ENCODE measurements at regions not wholly inside any gene's neighbourhood (a gene's known extent, or its start where the extent isn't known, plus 50 kb on each side); places are given as distances from the start of the nearest gene placed in this dataset.
A peak's percentile ranks its signal among the peaks of the same experiment; 100 is the strongest.

DNA sequence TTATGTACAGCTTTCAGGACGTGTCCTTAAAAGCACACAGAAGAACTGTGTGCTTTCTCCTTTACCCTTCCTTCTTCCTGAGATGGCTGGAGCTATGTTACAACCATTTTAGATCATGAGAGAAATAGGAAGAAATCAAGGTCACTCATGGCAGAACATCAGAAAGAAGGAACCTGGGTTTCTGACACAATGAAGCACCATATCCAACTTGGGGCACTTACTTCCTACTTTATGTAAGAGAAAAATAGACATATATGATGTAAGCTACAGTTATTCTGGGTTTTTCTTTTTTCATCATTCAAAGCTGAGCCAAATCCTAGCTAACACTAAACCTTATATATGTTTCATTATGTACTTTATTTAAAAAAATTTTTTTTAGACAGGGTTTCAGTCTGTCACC, 79.5 kb downstream of the FAM161A start:
- DNase-seq (ENCODE audit: low read depth) = no peak
- no peak overlapping the region for H3K4me3 ChIP-seq (ENCODE audit: low read length)
- TF ChIP-seq, protein P1, sequence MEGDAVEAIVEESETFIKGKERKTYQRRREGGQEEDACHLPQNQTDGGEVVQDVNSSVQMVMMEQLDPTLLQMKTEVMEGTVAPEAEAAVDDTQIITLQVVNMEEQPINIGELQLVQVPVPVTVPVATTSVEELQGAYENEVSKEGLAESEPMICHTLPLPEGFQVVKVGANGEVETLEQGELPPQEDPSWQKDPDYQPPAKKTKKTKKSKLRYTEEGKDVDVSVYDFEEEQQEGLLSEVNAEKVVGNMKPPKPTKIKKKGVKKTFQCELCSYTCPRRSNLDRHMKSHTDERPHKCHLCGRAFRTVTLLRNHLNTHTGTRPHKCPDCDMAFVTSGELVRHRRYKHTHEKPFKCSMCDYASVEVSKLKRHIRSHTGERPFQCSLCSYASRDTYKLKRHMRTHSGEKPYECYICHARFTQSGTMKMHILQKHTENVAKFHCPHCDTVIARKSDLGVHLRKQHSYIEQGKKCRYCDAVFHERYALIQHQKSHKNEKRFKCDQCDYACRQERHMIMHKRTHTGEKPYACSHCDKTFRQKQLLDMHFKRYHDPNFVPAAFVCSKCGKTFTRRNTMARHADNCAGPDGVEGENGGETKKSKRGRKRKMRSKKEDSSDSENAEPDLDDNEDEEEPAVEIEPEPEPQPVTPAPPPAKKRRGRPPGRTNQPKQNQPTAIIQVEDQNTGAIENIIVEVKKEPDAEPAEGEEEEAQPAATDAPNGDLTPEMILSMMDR (conservative IDR thresholded peaks at IDR 0.05; ENCODE audit: low read depth, low read length) = no peak

DNA sequence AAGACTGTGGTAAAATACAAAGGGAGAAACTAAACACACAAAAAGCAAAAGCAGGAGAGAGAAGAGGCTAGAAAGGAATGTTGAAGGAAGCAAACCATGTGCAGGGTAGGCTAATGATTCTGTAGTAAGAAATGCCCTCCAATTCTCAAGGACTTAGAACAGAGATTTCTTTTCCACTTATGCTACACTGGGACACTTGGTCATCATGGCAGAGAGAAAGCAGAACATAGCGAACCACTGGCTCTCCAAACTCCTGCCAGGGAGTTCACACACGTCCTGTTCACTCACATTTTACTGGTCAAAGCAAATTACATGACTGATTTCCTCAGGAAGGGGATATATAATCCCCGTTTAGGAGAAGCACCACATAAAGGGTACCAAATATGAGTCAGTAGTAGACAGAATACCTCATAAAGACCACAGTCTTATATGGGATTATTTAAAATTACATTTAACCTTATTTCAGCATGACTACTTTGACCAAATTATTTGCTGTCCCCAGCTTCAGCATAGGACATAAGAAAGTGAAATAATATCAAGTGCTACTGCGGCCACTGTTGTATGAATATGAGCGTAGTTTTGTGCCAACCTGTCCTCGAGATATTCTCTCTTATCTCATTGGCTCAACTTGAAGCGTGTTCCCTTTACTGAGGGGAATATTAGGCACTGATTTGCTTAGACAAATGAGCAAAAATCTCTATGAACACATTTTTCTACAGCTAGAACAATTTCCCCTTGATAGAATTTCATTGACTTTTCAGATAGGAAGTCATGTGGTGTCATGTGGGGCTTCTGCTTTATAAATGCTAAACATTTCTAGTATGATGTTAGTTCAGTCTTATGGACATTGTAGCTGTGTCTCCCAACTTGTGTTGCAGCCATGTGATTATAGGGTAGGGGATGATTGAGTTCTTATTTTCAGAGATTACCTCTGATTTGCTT, 81.7 kb downstream of the FAM161A start:
- no peak for DNase-seq (ENCODE audit: low read depth)
- TF ChIP-seq, protein P1 (conservative IDR thresholded peaks at IDR 0.05; ENCODE audit: low read depth, low read length) = no peak
- no peak overlapping the region for H3K4me3 ChIP-seq (ENCODE audit: low read length)

DNA sequence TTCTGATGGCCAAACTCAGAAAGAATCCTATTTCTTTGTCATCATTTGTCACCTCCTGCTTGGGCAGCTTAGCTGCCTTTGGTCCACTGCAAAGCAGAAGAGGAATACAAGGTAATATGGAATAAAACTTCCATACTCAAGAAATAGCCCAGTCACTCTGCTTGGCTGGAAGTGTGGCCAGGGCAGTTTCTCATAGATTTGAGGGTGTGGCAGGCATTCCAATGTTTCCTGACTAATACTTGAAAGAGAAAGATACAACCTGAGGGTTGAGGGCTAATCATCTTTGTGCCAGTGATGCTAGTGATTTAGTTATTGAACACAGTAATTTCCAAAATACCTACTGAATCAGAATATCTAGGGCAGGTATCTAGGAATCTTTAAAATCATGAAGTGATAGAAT, 83.1 kb downstream of the FAM161A start:
- no peak overlapping the region for H3K4me3 ChIP-seq (ENCODE audit: low read length)
- DNase-seq (ENCODE audit: low read depth) = no peak
- TF ChIP-seq, protein P1 (conservative IDR thresholded peaks at IDR 0.05; ENCODE audit: low read depth, low read length) = no peak

DNA sequence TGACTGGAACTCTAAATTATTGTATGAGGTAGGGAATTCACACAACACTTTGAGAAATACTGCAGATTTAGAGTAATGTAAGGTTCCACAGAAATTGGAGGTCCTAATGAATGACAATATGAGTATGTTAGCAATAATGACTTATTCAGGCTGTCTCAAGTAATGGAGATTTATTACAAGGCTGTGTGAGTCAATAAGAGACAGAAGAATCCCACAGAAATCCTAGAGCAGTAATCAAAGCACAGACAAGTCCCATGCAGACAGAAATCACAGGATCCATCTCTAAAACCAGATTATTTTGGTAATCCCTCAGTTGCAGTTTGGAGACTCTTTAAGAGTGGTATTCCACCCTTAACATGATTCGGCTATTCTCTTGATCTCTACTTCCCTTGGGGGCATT, 83.6 kb downstream of the FAM161A start:
- TF ChIP-seq, protein P1 (conservative IDR thresholded peaks at IDR 0.05; ENCODE audit: low read depth, low read length) = no peak
- no peak overlapping the region for H3K4me3 ChIP-seq (ENCODE audit: low read length)
- no peak for DNase-seq (ENCODE audit: low read depth)

DNA sequence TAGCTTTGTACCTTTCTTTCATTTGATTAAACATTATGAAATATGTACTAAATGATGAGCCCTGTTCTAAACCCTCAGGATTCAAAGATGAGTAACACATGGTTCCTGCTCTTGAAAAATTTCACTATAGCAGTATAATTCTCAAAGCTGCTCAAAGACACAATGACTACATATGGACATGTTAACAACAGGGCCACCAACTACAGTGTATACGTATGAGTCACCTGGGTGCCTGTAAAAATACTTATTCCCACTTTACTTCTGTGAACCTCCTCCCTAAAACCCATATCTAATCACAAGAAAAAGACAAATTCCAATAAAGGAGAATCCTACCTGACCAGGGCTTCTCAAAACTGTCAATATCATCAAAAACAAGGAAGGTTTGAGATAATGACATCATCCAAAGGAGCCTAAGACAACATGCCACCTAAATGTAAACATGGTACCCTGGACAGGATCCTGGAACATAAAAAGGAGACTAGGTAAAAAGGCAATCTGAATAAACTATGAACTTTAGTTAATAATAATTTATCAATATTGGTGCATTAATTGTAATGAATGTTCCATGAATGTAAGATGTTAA, 84.7 kb downstream of the FAM161A start:
- no peak for DNase-seq (ENCODE audit: low read depth)
- TF ChIP-seq, protein P1 (conservative IDR thresholded peaks at IDR 0.05; ENCODE audit: low read depth, low read length) = no peak
- no peak overlapping the region for H3K4me3 ChIP-seq (ENCODE audit: low read length)

DNA sequence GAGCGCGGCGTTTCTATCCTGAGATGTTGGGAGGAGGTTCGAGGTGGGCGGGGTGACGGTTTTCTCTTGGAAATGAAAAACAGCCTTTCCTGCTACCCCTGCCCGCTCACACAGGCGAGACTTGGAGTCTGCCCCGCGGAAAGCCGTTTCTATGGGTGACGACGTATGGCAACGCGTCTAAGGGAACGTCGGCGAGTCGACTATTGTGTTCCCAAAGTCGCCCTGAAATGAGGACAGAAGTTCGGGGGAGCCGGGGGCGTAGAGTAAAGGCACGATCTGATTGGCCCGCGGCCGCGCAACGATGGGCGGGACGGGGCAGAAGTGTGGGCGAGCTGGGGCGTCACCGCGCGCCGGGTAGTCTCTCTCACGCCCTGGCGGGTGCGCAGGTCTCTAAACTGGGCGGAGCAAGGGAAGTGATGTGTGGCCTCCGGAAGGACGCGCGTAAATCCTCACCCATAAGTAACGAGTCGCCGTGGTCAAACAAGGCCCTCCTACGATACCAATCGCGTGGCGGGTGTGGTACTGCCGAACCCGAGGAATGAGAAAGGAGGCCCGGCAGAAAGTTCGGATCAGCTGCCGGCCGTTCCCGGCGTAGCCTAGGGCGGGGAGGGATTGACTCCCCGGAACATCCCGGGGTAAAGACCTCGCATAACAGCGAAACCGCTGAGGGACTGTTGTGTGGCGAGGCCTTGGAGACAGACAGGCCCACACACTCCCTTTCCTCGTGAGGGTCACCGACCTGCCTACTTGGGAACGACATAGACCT, 89.6 kb downstream of the FAM161A start:
- peak overlapping the region; percentile 88 for H3K4me3 ChIP-seq (ENCODE audit: low read length)
- peak; percentile 97 for DNase-seq (ENCODE audit: low read depth)
- TF ChIP-seq, protein P1 (conservative IDR thresholded peaks at IDR 0.05; ENCODE audit: low read depth, low read length) = no peak
